GM10266 (cell line): ENCODE measurements at regions not wholly inside any gene's neighbourhood (a gene's known extent, or its start where the extent isn't known, plus 50 kb on each side); places are given as distances from the start of the nearest gene placed in this dataset.

ENCODE experiments used
- DNase-seq: peaks from one replicate; pipeline ENCODE4 v3.0.0; 2012; ENCODE audit errors: extremely low spot score
- TF ChIP-seq, protein P1 (sequence below): IDR thresholded peaks from 2 replicates; pipeline ENCODE4 v1.5.1; 2012; ENCODE audit warnings: mild to moderate bottlenecking, low read depth; ENCODE audit not compliant: control insufficient read depth, insufficient read depth; ENCODE audit errors: missing control alignments

DNA sequence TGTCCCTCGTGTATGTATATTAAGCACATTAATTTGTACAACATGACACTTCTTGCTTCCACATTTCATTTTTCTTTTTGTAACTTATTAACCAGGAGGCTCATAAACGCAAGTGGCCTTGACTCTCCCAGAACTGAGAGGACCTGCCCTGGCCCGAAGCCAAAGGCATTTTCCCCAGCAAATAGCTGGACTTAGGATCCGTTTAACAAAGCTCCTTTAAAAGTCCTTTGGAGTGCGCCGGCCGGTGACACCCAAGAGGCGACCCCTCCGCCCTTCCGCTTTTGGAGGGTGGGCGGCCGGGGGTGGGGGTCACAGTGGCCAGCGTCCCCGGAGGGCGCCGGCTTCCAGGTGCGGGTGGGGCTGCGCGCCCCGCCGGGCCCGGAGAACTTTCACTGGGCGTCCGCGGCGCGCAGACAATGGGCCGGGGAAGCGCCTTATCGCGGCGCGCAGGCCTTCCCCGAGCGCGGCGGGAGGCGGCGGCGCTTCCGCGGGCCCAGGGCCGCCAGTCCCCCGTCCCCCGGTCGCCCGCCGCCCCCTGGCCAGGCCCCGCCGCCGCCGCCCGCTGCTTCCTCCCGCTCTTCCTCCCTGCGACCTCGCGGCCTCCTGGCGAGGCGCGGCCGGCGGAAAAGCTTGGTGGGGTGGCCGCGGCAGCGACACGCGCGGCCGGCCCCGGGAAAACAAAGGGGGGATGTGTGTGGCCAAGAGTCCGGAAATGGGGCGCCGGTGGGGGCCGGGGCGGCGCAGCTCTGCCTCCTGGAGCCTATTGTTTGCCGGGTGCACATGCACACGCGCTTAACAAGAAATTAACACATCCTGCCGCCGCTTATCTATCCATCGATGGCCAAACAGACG lies 613.4 kb downstream of the MCTP2 start:
- no peak for DNase-seq
- TF ChIP-seq, protein P1, sequence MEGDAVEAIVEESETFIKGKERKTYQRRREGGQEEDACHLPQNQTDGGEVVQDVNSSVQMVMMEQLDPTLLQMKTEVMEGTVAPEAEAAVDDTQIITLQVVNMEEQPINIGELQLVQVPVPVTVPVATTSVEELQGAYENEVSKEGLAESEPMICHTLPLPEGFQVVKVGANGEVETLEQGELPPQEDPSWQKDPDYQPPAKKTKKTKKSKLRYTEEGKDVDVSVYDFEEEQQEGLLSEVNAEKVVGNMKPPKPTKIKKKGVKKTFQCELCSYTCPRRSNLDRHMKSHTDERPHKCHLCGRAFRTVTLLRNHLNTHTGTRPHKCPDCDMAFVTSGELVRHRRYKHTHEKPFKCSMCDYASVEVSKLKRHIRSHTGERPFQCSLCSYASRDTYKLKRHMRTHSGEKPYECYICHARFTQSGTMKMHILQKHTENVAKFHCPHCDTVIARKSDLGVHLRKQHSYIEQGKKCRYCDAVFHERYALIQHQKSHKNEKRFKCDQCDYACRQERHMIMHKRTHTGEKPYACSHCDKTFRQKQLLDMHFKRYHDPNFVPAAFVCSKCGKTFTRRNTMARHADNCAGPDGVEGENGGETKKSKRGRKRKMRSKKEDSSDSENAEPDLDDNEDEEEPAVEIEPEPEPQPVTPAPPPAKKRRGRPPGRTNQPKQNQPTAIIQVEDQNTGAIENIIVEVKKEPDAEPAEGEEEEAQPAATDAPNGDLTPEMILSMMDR, result no peak

DNA sequence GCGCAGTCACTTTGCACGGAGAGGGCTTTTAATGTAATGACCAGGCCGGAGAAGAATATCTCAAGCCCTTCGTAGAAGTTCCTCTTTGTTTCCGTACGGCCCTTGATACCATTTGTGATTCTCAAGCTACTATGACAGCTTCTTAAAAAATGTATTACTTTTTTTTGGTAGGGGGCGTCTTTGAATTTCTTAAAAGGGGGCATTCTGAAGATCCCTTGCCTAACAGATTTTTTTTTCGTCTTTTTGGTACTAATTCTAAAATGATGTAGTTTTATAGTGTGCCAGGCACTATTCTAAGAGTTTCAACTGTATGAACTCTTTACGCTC lies 614.0 kb downstream of the MCTP2 start:
- no peak for DNase-seq
- TF ChIP-seq, protein P1, result no peak

DNA sequence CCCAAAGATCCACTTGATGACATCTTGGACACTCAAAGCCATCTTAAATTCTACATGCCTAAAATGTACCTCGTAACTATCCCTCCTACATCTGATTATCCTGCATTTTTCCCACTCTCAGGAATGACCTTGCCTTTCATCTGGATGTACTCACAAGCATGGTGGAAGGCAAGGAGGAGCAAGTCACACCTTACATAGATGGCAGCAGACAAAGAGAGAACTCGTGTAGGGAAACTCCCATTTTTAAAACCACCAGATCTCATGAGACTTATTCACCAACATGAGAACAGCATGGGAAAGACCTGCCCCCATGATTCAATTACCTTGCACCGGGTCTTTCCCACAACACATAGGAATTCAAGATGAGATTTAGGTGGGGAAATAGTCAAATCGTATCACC lies 616.0 kb downstream of the MCTP2 start:
- DNase-seq, result no peak
- TF ChIP-seq, protein P1, result no peak

DNA sequence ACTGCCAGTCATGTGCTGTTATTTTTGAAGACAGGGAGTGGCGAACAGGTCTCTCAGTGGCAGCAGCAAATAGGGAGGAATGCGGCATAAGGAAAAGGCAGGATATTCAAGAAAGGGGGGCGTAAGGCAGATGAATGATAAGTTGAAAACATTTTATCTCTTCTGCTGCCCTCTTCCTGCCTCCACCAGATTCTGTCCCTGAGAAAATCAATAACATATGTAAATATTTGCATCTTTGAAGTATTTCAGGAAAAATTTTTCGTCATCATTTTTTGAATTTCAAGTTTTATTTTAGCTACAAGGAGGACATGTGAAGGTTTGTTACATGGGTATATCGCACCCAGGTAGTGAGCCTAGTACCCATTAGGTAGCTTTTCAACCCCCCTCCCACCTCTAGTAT lies 616.7 kb downstream of the MCTP2 start:
- TF ChIP-seq, protein P1, result no peak
- DNase-seq, result no peak

DNA sequence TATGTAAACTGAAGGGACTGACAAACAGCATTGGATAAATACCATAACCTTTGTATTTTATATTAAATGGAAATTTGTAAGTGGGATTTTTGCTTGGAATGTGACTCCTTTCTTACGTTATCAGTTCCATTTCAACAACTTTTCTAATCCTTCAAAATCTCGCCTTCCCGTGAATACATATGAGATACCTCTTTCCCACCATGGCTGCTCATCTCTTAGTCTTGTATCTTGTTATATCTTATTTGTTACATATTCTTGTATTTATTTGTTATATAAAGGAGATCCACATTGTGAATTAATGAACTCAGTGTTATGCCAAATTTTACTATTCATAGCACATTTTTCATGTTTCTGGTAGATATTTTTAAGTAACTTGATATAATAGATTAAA lies 623.7 kb downstream of the MCTP2 start:
- no peak for DNase-seq
- TF ChIP-seq, protein P1, result no peak

DNA sequence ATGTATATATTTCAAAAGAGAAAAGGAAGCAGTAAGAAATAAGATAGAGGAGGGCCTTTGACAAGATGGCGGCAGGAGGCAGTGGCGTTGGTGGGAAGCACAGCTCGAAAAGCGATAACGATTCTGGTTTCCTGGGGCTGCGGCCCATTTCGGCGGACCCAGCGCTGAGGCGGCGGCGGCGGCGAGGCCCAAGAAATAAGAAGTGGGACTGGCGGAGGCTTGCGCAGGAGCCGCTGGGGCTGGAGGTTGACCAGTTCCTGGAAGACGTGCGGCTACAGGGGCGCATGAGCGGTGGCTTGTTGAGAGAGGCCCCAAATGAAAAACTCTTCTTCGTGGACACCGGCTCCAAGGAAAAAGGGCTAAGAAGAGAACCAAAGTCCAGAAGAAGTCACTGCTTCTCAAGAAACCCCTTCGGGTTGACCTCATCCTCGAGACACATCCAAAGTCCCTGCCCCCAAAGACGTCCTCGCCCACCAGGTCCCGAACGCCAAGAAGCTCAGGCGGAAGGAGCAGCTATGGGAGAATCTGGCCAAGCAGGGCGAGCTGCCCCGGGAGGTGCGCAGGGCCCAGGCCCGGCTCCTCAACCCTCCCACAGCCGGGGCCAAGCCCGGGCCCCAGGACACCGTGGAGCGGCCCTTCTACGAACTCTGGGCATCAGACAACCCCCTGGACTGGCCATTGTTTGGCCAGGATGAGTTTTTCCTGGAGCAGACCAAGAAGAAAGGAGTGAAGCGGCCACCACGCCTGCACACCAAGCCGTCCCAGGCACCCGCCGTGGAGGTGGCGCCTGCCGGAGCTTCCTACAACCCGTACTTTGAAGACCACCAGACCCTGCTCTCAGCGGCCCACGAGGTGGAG lies 624.3 kb downstream of the MCTP2 start:
- TF ChIP-seq, protein P1, result no peak
- no peak for DNase-seq
